ENCODE measurements at regions not wholly inside any gene's neighbourhood (a gene's known extent, or its start where the extent isn't known, plus 50 kb on each side); places are given as distances from the start of the nearest gene placed in this dataset.

DNA sequence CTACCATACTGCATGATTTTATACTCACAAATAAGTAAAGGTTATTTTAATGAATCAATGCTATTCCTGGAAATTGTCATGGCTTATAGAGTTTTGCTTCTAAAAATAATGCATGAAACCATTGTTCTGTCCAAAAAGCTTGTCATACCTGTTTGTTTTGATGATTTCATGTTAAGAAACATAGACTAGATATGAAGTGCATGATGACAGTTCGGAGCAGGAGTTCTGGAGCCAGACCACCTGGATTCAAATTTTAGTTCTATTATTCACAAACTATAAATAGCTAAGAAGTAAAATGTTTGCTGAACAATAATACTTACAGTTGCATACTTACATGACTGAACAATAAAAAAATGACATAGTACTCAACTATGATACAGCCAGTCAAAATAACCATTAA lies 107.0 kb upstream of the AKR1E2 start:
- TF ChIP-seq GATA3 (IDR thresholded peaks at IDR 0.05; ENCODE audit: low read depth, low read length): no peak
- no peak for TF ChIP-seq GATA2 (IDR thresholded peaks at IDR 0.05; ENCODE audit: low read depth, low read length)

DNA sequence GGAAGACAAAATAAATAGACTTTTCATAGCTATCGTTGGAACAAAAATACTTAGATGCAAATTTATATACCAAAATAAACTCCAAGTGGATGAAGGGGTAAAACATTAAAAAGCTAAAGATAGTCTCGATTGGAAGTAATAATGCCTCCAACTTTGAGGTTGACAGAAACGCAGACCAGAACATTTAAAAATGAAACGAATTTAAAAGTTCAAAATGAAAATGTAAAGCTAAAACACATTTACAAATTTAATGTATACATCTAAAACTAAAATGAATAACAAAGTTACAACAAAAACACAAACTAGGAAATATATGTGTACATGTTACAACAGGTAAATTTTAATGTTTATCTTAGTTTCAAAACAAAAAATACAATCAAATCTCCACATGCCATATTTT lies 107.5 kb upstream of the AKR1E2 start:
- TF ChIP-seq GATA3 (IDR thresholded peaks at IDR 0.05; ENCODE audit: low read depth, low read length): no peak
- TF ChIP-seq GATA2 (IDR thresholded peaks at IDR 0.05; ENCODE audit: low read depth, low read length): no peak

GRCh38 chr10:4717670-4718069 lies 108.3 kb upstream of the AKR1E2 start:
- TF ChIP-seq GATA3 (IDR thresholded peaks at IDR 0.05; ENCODE audit: low read depth, low read length) (no peak), GATA2 (IDR thresholded peaks at IDR 0.05; ENCODE audit: low read depth, low read length) (no peak)

DNA sequence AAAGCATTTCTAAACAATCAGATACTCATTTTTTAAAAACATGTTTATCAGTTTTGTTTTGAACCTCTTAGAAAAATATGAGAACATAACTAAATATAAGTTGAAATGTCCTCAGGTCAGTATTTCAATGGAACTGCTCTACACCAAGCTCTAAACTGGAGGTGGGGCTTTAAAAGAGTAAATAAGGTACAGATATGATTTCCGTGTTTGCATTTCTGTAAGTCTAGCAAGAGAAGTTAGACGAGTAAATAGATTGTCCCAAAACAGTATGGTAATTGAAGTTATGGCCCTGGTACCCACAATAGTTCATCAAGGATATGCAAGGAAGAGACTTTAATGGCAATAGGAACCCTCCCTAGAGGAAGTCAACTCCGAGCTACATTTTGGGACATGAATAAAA lies 115.1 kb upstream of the AKR1E2 start:
- TF ChIP-seq GATA3 (IDR thresholded peaks at IDR 0.05; ENCODE audit: low read depth, low read length): no peak
- no peak for TF ChIP-seq GATA2 (IDR thresholded peaks at IDR 0.05; ENCODE audit: low read depth, low read length)

GRCh38 chr10:4708123-4708759 lies 117.8 kb upstream of the AKR1E2 start:
- TF ChIP-seq GATA2 (IDR thresholded peaks at IDR 0.05; ENCODE audit: low read depth, low read length) (no peak), GATA3 (IDR thresholded peaks at IDR 0.05; ENCODE audit: low read depth, low read length) (no peak)

DNA sequence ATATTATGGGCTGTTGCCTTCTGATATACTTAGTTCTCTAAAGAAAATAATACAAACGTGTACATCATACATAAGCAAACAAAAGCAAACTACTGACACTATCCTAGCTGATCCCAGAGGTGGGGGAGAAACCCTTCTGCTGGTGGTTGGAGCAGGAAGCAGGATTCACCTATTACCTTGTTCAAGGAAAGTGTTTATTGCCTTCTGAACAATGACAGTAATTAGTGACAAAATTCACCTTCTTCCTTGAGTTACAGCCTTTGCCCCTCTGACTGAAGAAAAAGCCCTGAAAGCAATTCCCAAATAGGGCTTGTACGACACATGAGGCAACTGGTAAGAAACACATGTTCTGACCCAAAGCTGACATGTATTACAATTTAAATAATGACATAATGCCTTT lies 118.8 kb upstream of the AKR1E2 start:
- TF ChIP-seq GATA3 (IDR thresholded peaks at IDR 0.05; ENCODE audit: low read depth, low read length) (no peak), GATA2 (IDR thresholded peaks at IDR 0.05; ENCODE audit: low read depth, low read length) (no peak)

GRCh38 chr10:4704034-4704545 lies 121.9 kb upstream of the AKR1E2 start:
- TF ChIP-seq GATA3 (IDR thresholded peaks at IDR 0.05; ENCODE audit: low read depth, low read length): no peak
- no peak for TF ChIP-seq GATA2 (IDR thresholded peaks at IDR 0.05; ENCODE audit: low read depth, low read length)

DNA sequence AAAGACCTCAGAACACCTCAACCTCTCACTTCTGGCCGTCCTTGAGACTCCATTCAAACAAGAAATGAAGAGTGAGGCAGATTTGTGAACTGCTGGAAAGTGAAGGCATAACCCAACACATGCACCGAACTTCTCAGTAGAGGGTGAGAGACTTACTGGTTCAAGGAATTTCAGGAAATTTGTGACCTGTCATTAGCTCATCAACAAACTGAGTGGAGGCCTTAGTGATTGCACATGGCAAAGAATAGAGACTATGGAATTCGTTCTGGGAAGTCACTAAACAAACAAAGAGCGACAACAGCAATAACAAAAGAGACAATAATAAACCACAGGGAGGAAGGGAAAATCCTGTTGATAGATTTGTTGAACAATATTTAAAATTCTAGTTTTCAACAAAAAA lies 125.0 kb upstream of the AKR1E2 start:
- TF ChIP-seq GATA3 (IDR thresholded peaks at IDR 0.05; ENCODE audit: low read depth, low read length): no peak
- no peak for TF ChIP-seq GATA2 (IDR thresholded peaks at IDR 0.05; ENCODE audit: low read depth, low read length)

- TF ChIP-seq GATA2 (IDR thresholded peaks at IDR 0.05; ENCODE audit: low read depth, low read length) (no peak), GATA3 (IDR thresholded peaks at IDR 0.05; ENCODE audit: low read depth, low read length) (no peak)
Observed at GRCh38 chr10:4699950-4700730, 125.9 kb upstream of the AKR1E2 start.

DNA sequence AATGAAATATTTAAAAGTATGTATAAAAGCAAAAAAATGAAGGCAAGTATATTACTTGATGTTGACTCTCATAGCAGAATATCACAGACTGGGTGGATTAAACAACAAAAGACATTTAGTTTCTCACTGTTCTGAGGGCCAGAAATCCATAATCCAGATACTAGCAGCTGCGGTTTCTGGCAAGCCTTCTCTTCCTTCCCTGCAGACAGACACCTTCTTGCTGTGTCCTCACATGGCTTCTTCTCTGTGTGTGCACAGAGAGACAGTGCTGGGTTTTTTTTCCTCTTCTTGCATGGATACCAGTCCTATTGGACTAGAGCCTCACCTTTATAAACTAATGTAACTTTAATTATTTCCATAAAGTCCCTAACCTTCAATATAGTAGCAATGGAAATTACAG lies 127.9 kb upstream of the AKR1E2 start:
- TF ChIP-seq GATA2 (IDR thresholded peaks at IDR 0.05; ENCODE audit: low read depth, low read length): no peak
- TF ChIP-seq GATA3 (IDR thresholded peaks at IDR 0.05; ENCODE audit: low read depth, low read length): no peak

GRCh38 chr10:4696186-4696585 lies 129.8 kb upstream of the AKR1E2 start:
- no peak for TF ChIP-seq GATA2 (IDR thresholded peaks at IDR 0.05; ENCODE audit: low read depth, low read length)
- TF ChIP-seq GATA3 (IDR thresholded peaks at IDR 0.05; ENCODE audit: low read depth, low read length): no peak

DNA sequence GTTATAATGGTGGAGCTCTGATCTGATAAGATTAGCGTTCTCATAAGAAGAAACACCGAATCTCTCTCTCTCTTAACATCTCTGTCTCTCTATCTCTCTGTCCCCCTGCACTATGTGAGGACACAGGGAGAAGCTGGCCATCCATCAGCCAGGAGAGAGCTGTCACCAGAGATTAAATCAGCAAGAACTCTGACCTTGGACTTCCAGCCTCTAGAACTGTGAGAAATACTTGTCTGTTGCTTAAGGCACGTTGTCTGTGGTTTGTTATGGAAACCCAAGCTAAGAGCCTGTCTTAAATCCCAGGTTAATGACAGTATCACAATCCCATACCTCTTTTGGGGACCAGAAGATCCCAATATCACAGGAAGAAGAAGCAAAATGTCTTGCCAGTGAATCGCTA lies 132.0 kb upstream of the AKR1E2 start:
- TF ChIP-seq GATA2 (IDR thresholded peaks at IDR 0.05; ENCODE audit: low read depth, low read length) (no peak), GATA3 (IDR thresholded peaks at IDR 0.05; ENCODE audit: low read depth, low read length) (no peak)

DNA sequence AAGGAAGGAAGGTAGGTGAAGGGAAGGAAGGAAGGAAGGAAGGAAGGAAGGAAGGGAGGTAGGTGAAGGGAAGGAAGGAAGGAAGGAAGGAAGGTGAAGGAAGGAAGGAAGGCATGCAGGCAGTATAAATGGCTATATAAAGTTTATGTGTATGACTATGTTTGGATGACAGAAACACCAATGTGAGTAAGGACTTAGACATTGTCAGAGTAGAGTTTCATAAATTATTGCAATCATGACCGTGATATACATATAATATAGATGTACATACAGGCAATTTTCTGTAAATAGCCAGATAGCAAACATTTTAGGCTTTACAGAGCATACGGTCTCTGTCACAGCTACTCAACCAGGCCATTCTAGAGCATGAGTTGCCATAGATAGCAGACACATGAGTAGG lies 133.8 kb upstream of the AKR1E2 start:
- TF ChIP-seq GATA3 (IDR thresholded peaks at IDR 0.05; ENCODE audit: low read depth, low read length): no peak
- TF ChIP-seq GATA2 (IDR thresholded peaks at IDR 0.05; ENCODE audit: low read depth, low read length): no peak

GRCh38 chr10:4691776-4692175 lies 134.2 kb upstream of the AKR1E2 start:
- TF ChIP-seq GATA3 (IDR thresholded peaks at IDR 0.05; ENCODE audit: low read depth, low read length) (no peak), GATA2 (IDR thresholded peaks at IDR 0.05; ENCODE audit: low read depth, low read length) (no peak)

DNA sequence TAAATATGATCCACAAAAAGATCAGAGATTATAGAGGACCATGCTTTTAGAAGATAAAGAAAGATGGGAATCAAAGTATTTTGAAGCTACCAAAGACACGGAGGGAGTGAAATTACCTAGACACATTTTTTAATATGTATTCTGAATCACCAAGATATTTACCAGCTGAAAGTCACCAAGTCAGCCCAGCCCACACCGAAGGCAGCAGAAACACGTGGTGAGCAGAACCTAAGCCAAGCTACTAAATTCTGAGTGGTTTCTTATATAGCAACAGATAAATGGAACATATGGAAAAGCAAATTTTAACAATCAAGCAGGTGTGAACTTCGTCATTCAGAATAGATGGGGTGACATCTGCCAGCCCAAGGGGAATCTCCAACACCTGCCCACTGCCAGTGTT lies 134.7 kb upstream of the AKR1E2 start:
- no peak for TF ChIP-seq GATA3 (IDR thresholded peaks at IDR 0.05; ENCODE audit: low read depth, low read length)
- TF ChIP-seq GATA2 (IDR thresholded peaks at IDR 0.05; ENCODE audit: low read depth, low read length): no peak

Data from SH-SY5Y (cell line).